ENCODE measurements at regions not wholly inside any gene's neighbourhood (a gene's known extent, or its start where the extent isn't known, plus 50 kb on each side); places are given as distances from the start of the nearest gene placed in this dataset.

GRCh38 chr7:108947526-108947925, 377.9 kb downstream of the DNAJB9 start:
- no peak overlapping the region for H3K4me3 ChIP-seq (ENCODE audit: low read depth, poor library complexity, severe bottlenecking)
- no peak for TF ChIP-seq CTCF (IDR thresholded peaks at IDR 0.05)
- TF ChIP-seq POLR2A (IDR thresholded peaks at IDR 0.05), result no peak
- intact Hi-C loops (cut with DNase I; ENCODE audit: low total_unique reads), result no loop called here
- DNase-seq (ENCODE audit: low spot score in 2 of 2), result no peak
- 50 to 63% methylated on average over 4 of the region's 4 CpGs for WGBS, 2 donors

DNA sequence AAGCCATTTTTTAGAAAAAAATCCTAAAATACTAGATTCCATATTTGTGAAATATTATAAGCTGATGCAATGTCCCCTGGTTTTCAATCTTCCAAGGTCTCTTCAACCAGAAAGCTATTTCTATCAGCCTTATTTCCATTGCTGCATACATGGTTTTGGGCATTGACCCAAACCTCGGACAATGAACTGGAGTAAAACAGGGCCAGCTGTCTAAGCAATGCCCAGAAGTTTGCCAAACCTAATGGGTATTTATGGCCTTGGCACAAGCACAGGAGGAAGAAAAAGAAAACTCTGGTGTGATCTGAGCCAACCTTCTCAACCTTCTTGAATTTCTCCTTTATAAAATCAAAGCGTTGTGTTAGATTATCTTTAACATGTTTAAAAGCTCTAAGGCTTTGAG, 402.3 kb downstream of the DNAJB9 start:
- no peak overlapping the region for H3K4me3 ChIP-seq (ENCODE audit: low read depth, poor library complexity, severe bottlenecking)
- WGBS, 2 donors, result 53 to 65% methylated on average over 2 of the region's 2 CpGs
- intact Hi-C loops (cut with DNase I; ENCODE audit: low total_unique reads), result no loop called here
- no peak for DNase-seq (ENCODE audit: low spot score in 2 of 2)
- TF ChIP-seq POLR2A (IDR thresholded peaks at IDR 0.05) (no peak), CTCF (IDR thresholded peaks at IDR 0.05) (no peak)

DNA sequence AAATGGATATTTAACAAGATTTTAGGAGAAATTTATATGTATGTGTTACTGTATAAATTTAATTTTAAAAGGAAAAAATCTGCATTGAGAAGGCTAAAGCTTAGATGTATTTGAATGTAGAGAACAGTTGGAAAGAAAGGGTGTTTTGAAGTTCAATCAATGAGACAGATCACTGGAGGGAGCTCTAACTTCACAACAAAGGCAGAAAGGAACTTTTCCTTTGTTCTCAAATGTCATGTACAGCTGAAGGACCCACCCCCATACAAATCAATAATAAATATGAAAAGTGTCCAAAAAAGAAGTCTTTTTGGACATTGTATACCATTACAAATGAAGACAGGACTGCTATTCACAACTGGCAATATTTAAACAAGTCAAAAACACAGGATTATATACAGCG, 403.4 kb downstream of the DNAJB9 start:
- whole genome bisulfite sequencing, 2 donors, result 94% methylated on average over 1 of the region's 1 CpG

GRCh38 chr7:108974641-108975040, 405.0 kb downstream of the DNAJB9 start:
- no peak for DNase-seq (ENCODE audit: low spot score in 2 of 2)
- no peak for TF ChIP-seq POLR2A (IDR thresholded peaks at IDR 0.05)
- no peak for TF ChIP-seq CTCF (IDR thresholded peaks at IDR 0.05)
- WGBS, 2 donors, result 25 to 37% methylated on average over 1 of the region's 1 CpG
- intact Hi-C loops (cut with DNase I; ENCODE audit: low total_unique reads), result no loop called here
- H3K4me3 ChIP-seq (ENCODE audit: low read depth, poor library complexity, severe bottlenecking), result no peak overlapping the region

More for the DNA sequence above, 403.4 kb downstream of the DNAJB9 start:
- H3K4me3 ChIP-seq (ENCODE audit: low read depth, poor library complexity, severe bottlenecking), result no peak overlapping the region
- TF ChIP-seq CTCF (IDR thresholded peaks at IDR 0.05), result no peak
- TF ChIP-seq POLR2A (IDR thresholded peaks at IDR 0.05), result no peak
- intact Hi-C loops (cut with DNase I; ENCODE audit: low total_unique reads), result no loop called here
- DNase-seq (ENCODE audit: low spot score in 2 of 2), result no peak

GRCh38 chr7:108985037-108985436, 415.4 kb downstream of the DNAJB9 start:
- DNase-seq (ENCODE audit: low spot score in 2 of 2), result no peak
- H3K4me3 ChIP-seq (ENCODE audit: low read depth, poor library complexity, severe bottlenecking), result no peak overlapping the region
- WGBS, 2 donors, result 64 to 74% methylated on average over 3 of the region's 3 CpGs
- TF ChIP-seq POLR2A (IDR thresholded peaks at IDR 0.05), result no peak
- no peak for TF ChIP-seq CTCF (IDR thresholded peaks at IDR 0.05)
- intact Hi-C loops (cut with DNase I; ENCODE audit: low total_unique reads), result no loop called here

- 96 to 98% methylated on average over 2 of the region's 2 CpGs for WGBS, 2 donors
- H3K4me3 ChIP-seq (ENCODE audit: low read depth, poor library complexity, severe bottlenecking), result no peak overlapping the region
- intact Hi-C loops (cut with DNase I; ENCODE audit: low total_unique reads), result no loop called here
- TF ChIP-seq POLR2A (IDR thresholded peaks at IDR 0.05), result no peak
- no peak for TF ChIP-seq CTCF (IDR thresholded peaks at IDR 0.05)
- no peak for DNase-seq (ENCODE audit: low spot score in 2 of 2)
Measured at GRCh38 chr7:108989319-108989718, 419.6 kb downstream of the DNAJB9 start.

All from lower leg skin (tissue), 4 donors.